ENCODE measurements at regions not wholly inside any gene's neighbourhood (a gene's known extent, or its start where the extent isn't known, plus 50 kb on each side); places are given as distances from the start of the nearest gene placed in this dataset.

- TF ChIP-seq CTCF (IDR thresholded peaks at IDR 0.05; ENCODE audit: control extremely low read depth in 1 of 3, insufficient read depth in 1 of 3, low read depth in 1 of 3, low read length in 3 of 3) (peak; percentile 85 to 96 (median 95)), SP1 (IDR thresholded peaks at IDR 0.05; ENCODE audit: low read depth, low read length) (no peak), POLR2AphosphoS5 (IDR thresholded peaks at IDR 0.05; ENCODE audit: low read depth, low read length) (no peak), KDM1A (IDR thresholded peaks at IDR 0.05; ENCODE audit: borderline replicate concordance, low read length) (no peak), POLR2A (IDR thresholded peaks at IDR 0.05; ENCODE audit: control extremely low read depth in 1 of 2, low read depth in 2 of 2, low read length in 2 of 2) (no peak), RBBP5 (IDR thresholded peaks at IDR 0.05; ENCODE audit: borderline replicate concordance, low read depth, low read length) (no peak), CREB1 (IDR thresholded peaks at IDR 0.05) (no peak; the same call in 1 of the 2 replicates), RFX5 (IDR thresholded peaks at IDR 0.05; ENCODE audit: borderline replicate concordance, low read depth, low read length) (no peak), ZNF274 (IDR thresholded peaks at IDR 0.05; ENCODE audit: borderline replicate concordance, extremely low read depth, low read length) (no peak), KDM5A (IDR thresholded peaks at IDR 0.05; ENCODE audit: low read length) (0 out of 2 replicates have a peak, but pooled peaks have one; percentile 32), GABPA (IDR thresholded peaks at IDR 0.05; ENCODE audit: borderline replicate concordance, insufficient read depth, low read length) (no peak), CHD2 (IDR thresholded peaks at IDR 0.05; ENCODE audit: low read length) (no peak), YY1 (IDR thresholded peaks at IDR 0.05; ENCODE audit: low read depth, low read length) (no peak)
Observed at GRCh38 chr2:57759822-57760300, 286.7 kb upstream of the VRK2 start.

All from H1 (cell line).